HG02852 (cell line): ENCODE measurements at regions not wholly inside any gene's neighbourhood (a gene's known extent, or its start where the extent isn't known, plus 50 kb on each side); places are given as distances from the start of the nearest gene placed in this dataset.

Experiments
- ATAC-seq: cut with Tn5 transposase; IDR thresholded peaks from one replicate; pipeline ENCODE4 v1.9.1; 2021; ENCODE audit warnings: mild to moderate bottlenecking, moderate library complexity; ENCODE audit not compliant: unreplicated experiment

DNA sequence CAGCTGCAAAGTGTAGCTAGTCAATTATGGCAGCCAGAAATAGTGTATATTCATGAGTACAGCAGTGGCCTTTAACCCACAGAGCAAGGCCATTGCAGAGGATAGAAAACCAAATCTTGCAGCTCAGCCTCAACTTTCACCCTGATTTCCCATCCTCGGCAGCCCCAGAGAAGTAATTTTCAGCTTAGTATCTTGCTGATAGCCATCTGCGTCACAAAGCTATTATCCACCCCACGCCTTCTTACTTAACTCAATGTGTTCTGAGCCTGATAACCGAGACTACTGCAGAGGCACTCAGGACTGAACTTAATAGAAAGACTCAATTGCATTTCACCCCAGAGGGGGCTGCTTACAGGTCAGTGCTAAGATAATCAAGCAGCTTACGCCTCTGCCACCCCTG is 174.5 kb upstream of the MAOA start:
- no peak for ATAC-seq

DNA sequence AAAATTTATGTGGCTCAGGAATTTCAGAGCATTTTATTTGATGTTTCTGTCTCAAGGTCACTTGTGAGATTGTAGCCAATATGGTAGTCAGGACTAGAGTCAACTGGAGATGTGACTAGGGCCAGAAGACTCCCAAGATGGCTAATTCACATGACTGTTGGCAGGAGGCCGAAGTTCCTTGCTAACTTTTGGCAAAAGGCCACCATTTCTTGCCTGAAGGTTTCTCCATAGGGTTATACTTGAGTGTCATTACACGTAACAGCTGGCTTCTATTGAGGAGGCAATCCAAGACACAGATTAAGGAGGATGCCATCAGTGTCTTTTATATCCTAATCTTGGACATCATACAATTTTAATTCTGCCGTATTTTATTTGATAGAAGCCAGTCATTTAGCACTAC is 162.3 kb upstream of the MAOA start:
- no peak for ATAC-seq

DNA sequence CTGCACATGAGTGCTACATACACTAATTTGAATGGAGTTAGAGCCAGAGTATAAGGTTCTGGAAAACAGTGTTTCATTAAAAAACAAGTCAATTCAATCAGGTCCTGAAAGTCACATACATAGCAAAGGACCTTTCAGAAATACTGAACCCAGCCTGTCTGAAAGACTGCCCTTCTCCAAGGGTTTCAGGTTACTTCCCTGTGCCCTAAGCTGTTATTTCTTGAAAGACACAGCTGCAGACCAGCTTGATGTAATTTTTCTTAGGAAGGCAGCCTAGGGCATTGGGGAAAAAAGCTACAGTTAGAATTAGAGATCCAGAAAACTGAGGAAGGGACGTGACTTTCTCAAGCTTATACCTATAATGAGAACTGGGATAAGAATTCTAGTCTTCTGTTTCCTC is 155.9 kb upstream of the MAOA start:
- ATAC-seq = no peak

DNA sequence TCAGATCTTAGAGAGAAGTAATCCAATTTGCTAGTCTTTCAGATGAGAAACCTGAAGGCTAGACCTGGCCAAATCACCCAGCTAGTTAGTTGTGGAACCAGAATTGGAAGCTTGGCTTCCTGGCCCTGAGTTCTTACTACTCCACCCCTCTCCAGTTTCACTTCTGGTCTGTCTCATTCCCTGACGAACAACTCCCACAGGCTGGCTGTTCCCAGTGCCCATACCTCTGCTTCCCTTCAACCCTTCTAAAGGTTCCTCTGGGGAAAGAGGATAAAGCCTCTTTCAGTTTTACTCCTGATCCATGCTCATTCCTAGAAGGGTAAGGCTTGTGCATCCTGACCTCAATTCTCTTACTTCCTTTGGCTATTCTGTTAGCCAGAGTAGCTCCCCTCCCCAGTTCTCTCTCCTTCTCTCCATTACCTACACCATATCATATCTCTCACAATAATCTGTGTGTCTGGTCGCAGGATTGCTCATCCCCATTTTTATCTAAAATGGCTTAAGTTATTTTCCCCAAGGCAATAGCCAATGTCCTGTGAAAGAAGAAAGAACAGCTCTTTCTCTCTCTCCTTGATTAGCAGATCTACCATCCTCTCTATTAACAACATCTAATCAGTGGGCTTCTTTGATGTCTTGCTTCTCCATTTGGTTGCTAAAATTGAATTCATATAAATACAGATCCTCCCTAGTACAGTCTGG is 155.0 kb upstream of the MAOA start:
- ATAC-seq = no peak

DNA sequence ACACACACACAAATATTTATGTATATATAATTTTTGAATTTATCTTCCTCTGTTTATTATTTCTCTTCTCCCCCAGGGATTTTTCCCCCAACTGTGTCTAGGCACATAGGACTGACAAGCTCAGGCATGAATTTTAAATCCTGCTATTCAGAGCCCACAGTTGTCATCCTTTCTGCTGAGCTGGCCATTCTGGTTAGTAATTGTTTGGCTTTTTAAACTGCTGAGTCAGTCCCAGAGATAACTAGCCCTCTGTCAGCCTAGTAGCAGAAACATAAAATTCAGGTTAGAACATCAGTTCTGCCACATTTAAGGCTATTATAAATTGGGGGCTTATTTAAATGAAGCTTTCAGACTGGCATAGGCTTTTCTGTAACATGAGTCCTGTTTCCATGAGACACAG is 151.7 kb upstream of the MAOA start:
- ATAC-seq = no peak

DNA sequence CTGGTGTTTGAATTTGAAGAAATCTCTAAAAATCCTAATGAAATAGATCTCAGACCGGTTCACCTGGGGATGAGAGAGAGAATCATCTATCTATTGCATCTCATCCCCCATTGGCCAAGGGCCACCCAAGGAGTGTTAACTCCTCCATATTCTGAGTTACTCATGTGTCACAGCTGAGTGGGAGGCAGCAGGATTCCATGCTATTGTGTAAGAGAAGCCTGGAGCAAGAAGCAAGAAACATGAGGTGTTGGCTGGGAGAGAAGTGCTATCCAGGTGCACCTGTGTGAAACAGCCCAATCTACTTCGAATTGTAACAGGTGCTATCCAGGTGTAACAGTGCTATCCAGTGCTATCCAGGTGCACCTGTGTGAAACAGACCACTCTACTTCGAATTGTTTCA is 150.3 kb upstream of the MAOA start:
- no peak for ATAC-seq

DNA sequence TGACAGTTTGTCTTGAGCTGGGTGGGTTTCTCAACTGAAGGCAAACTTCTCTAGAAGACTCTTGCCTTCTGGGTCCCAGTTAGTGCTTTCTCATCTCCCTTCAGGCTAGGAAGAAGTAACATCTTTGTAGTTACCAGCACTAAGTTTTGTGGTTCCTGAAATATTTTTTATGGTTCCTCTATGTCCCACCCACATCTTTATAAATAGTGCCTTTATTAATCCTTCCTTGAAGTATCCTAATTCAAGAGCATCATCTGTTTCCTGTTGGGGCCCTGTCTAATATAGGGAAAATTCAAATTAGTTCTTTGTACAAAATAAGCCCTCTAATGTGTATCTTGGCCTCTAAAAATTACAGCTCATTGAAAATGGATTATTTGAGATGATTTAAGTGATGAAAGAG is 147.4 kb upstream of the MAOA start:
- ATAC-seq = no peak

DNA sequence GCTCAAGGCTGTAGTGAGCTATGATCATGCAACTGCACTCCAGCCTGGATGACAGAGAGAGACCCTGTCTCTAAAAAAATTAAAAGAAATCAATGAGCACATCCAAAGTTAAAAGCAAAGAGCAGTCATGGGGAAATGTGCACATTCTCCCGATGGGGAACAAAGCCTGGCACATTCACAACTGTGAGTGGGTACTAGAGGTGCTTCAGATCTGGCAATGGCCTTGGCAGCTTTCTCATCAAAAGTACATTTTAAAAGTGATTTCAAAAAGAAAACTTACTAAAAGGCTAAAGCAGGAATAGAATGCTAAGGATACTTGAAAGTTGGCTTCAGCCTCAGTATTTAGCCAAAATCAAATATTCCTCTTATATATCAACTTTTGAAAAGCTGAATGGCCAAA is 145.9 kb upstream of the MAOA start:
- no peak for ATAC-seq

DNA sequence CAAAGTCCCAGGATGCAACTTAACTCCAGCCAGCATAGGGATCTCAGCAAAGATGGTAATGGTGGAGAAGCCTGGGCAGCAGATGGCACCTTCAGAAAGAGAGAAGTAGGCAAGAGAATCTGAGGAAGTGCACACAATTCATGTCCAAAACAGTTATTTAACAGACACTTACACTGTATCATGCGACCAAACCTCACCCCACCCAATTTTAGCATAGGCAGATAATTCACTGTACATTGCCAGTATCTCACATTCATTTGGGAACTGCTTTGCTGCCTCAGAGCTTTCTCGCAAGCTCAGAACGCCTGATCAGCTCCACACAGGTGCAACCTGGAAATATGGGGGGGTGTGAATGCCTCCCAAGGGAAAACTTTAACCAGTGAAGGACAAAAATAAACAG is 143.0 kb upstream of the MAOA start:
- no peak for ATAC-seq

DNA sequence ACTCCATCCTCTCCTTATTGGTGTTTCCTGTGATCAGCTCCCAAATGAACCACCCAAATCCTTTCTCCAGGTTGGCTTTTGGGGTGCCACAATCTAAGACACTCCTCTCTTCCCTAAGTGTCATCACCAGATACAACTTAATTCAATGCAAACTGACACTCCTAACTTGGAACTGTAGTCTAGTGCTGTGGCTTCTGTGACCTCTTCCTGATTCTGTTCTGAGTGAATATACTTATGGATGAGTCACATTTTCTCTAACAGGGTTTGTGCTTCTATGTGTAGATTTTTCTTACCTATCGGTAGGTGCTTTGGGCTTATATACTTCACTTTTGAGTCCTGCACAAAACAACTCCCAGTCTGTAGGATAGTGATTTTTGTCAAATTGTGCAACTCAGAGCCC is 141.3 kb upstream of the MAOA start:
- no peak for ATAC-seq

DNA sequence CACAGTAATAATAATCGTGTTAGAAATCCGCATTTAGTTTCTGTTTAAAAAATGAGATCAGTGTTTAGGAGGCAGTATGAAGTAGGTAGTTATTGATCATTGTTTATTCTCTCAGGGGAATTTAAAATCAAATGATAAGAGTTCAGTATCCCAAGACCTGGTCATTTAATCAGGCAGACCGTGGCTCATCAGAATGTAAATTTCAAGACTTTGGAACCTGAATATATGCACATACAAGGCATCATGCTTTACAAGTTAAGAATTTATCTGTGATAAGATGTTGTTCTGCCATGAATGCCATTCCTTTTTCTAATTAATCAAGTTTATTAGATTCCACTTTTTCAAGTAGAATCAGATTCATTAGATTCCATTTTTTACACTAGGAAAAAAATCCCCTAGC is 133.5 kb upstream of the MAOA start:
- no peak for ATAC-seq

DNA sequence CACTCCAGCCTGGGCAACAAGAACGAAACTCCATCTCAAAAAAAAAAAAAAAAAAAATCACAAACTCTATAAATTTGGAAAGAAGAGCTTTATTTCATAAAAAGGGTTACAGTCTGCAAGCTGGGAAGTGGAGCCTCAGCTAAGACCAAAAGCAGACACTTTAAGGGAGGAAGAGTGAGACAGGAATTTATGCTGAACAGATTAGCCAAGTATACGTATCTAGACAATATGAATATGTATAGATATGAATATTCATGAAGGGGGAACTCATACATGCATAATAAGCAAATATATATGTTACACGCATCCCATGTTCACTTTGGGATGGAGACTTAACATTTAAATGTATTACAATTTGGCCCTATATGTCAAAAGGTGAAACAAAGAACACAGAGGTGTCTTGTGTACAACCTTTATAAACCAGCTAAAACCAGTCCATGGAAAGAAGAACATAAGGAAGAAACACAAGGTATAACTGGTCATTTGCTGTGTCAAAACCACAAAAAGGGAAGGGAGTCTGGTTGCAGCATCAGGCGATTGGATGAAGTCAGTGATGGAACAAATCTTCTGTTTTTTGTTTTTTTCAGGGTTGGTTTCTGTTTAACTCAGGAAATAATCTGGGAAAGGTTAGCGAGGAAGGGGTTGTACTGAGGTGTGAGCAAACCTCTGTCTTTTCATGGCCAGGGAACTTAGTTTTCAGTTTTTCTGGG is 130.0 kb upstream of the MAOA start:
- no peak for ATAC-seq

DNA sequence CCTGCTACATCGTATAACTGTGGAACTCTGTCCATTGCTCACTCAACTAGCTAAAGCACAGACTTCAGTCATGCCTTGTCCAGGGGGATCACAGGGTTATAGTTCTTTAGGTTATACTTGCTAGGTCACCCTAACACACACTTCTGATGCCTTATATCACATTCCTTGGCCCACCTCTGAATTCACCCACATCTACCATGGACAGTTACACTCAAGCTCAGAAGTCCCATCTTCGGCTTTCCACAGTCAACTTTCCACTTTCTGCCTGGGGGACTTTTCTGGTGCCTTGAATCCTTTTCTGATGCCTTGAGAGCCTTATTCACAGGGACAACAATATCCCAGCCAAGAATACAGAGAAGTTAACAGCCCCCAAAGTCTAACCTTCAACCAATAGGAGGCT is 129.2 kb upstream of the MAOA start:
- ATAC-seq = no peak

DNA sequence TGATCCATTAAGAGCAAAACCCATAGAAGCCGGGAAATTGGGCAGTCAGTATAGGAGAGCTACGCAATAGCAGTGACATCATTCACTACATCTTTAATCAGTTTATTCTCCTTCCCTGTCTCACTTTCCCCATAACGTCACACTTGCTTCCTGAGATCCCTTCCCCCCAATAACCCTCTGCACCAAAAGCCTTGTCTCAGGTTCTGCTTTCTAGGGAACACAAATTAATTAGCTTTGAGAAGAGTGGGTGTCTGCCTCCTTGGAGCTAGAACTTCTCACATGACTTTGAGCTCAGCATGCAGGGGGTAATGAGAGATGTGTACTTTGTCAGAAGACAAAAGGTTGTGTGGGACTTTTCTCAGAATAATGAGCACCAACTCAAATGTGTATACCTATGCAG is 128.3 kb upstream of the MAOA start:
- ATAC-seq = no peak

DNA sequence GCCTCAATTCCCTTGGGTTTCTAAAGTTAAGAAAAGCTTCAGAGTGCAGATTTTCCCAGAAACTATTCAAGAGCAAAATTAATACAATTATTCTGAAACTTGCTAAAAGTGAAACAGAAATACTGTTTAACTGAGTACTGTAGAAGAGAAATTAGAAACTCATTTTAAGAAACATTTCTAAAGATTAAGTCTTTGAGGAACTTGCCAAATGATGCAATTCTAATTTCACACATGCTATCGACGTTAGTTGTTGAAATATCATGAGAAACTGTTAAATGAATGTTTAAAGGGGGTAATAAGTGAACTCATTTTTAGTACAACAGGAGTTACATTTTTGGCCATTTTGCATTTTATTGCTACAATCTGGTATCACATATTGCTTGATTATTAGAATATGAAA is 125.3 kb upstream of the MAOA start:
- no peak for ATAC-seq

DNA sequence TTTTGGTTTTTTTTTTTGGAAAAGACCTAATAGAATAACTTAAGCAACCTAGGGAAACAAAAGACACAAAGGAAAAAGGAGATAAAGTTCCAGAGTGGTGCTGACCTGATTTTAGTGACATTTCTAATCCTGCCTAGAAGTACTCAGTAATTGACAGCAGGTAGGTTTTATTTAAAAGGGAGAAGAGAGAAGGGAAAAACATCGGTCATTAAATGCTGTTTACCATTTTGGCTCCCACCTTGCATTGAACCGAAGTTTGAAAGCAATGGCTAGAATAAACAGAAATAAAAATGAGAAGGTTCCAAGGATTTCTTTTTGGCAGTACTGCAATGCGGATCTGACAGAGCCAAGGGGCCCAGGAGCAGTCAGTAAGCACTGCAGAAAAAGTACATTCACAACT is 115.8 kb upstream of the MAOA start:
- ATAC-seq = no peak

DNA sequence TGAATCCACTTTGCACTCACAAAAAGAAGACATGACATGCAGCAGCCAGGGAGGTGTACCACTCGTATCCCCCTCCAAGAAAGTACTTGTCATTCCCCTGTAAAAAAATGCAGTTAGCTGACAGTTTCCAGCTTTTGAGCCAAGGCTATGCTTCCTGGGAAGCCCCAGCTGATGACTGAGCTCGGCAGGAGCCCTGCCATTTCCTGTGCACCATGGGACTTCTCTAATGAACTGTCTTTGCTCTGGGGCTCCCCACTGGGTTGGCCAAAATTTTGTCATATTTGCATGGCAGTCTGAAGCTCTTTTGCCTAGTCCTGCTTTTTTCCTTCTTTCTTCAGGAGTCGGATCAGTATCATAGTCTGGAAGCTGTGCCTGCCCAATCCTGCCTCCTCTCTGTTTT is 104.5 kb upstream of the MAOA start:
- no peak for ATAC-seq

DNA sequence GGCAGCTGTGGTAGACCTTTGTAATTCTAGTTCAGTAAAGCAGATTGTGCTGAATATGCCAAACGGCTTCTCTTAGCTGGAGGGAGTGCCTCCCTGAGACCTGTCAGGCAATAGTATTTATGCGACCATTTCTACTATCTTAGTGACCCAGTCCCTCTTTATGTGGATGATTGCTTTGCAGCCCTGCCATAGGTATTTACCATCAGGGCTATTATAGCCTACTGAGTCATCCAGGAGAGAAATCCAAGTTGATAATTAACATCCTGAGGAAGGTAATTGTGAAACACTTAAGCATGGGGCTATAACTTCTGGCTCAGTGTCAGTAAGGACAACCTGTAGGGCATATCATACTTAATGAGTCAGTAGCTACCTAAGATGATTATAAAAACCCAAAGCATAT is 103.9 kb upstream of the MAOA start:
- no peak for ATAC-seq

DNA sequence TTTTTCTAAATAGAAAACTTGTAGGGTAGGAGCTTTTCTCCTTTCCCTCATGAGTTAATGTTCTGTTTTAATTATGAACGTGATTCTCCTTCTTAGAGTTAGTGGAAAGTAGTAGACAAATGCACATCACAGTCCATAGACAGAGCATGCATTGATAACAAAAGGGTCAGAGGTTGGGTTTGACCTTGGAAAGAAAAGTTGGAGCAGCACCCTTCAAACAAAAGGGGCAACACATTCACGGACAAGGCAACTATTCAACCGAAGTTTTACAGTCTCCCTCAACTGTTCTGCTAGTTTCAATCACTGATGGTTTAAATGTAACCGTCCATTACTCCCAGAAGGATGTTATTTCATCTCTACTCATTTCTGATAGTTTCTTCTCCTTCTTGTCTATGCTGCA is 103.4 kb upstream of the MAOA start:
- no peak for ATAC-seq

DNA sequence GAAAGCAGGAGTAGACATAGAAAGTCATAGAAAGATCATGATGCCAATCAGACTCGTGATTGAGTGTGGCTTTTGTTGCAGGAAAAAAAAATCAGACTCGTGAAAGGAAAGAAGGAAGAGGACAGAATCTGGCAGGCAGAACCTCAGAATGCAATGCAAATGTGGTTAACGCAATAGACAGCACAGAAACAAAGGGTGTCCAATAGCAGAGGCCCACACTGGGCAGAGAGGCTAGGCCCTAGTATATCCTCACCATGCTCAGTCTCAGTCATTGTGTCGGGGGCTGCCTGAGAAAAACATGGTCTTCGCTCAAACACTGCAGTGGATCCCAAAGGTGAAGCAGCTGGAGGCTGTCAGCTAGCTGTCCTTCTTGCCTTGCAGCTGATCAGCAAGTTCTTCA is 102.8 kb upstream of the MAOA start:
- ATAC-seq = no peak

DNA sequence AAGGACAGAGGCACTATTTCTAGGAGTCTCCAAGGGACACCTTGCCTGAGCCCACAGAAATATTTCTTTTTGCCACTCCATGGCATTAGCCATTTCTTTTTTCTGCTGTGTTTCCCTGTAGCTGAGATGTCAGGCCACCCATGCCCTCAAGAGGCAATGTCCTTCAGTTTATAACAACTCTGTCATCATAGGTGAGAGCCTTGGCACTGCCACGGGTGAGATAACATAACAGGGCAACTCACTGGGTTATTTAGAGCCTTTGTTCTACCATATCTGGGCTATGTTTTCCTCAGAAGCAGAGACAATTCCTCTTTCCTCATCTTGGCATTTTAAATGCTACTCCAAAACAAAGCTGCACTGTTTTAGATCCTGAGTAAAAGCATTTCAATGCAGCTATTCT is 99.9 kb upstream of the MAOA start:
- ATAC-seq = no peak

DNA sequence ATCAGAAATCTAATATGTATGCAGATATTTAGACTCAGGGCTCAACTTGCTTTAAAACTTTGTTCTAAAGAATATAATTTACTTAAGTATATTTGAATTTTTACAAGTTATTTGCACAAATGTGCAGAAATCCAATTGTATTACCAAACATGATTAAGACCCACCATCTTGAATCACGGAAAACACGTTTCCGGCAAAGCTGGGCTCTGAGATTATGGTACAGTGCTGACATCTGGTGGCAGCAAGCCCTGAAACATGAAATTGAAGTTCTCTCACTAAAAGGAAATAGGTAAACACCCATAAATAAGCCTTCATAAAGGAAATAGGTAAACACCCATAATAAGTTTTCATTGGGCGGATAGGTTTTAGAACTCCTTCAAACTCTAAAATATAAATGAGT is 98.3 kb upstream of the MAOA start:
- ATAC-seq = no peak

DNA sequence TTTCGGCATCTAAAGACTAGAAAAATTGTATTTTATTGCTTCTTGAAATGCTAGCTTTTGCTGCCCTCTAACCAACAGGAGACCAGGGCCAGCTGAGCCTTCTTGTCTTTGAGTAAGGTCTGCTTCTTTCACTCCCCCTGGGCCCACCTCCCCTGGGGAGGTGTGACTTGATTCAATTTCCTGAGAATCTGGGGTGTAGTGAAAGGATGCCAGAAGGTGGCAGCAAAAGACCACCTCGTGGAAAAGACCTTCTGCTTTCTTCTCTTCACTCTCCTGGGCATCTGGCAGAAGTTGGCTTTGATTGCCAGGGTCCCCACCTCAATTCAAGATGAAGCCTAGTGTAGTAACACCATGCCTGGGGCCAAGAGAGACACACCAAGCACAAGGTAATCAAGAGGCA is 96.5 kb upstream of the MAOA start:
- ATAC-seq = no peak
